ENCODE measurements at regions not wholly inside any gene's neighbourhood (a gene's known extent, or its start where the extent isn't known, plus 50 kb on each side); places are given as distances from the start of the nearest gene placed in this dataset.

DNA sequence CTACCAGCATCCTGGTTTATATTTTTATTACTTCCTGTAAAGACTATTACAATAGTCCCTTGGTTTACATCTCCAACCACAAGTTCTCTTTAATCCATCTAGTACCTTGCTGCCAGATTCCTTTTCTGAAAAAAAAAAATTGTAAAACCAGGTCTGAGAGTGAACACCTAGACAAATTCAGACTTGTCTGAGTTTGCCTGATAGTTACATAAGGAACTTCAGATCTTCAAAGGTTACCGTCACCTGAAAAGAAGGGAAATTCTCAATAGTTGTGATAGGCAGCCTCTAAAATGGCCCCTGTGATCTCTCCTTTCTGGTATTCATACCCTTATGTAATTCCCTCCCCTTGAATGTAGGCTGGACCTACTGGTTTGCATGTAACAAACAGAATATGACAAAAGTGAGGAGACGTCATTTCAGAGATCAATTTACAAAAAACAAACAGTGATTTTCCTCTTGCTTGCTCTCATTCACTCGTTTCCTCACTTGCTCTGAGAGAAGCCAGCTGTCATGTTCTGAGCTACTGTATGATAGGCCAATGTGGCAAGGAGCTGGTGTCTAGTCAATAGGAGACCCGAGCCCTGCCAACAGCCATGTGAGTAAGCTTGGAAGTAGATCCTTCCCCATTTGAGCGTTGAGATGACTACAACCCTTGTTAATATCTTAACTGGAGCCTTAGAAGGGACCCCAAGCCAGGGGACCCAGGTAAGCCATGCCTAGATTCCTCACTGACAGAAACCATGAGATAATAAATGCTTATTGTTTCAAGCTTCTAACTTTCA is 110.9 kb upstream of the LSM8 start:
- peak; percentile 93 for DNase-seq (ENCODE audit: low read depth)
- no peak overlapping the region for H3K4me3 ChIP-seq (ENCODE audit: low read length)
- TF ChIP-seq, protein P1, sequence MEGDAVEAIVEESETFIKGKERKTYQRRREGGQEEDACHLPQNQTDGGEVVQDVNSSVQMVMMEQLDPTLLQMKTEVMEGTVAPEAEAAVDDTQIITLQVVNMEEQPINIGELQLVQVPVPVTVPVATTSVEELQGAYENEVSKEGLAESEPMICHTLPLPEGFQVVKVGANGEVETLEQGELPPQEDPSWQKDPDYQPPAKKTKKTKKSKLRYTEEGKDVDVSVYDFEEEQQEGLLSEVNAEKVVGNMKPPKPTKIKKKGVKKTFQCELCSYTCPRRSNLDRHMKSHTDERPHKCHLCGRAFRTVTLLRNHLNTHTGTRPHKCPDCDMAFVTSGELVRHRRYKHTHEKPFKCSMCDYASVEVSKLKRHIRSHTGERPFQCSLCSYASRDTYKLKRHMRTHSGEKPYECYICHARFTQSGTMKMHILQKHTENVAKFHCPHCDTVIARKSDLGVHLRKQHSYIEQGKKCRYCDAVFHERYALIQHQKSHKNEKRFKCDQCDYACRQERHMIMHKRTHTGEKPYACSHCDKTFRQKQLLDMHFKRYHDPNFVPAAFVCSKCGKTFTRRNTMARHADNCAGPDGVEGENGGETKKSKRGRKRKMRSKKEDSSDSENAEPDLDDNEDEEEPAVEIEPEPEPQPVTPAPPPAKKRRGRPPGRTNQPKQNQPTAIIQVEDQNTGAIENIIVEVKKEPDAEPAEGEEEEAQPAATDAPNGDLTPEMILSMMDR (IDR thresholded peaks at IDR 0.05; ENCODE audit: insufficient read depth, low read depth, low read length, missing control alignments), result no peak

DNA sequence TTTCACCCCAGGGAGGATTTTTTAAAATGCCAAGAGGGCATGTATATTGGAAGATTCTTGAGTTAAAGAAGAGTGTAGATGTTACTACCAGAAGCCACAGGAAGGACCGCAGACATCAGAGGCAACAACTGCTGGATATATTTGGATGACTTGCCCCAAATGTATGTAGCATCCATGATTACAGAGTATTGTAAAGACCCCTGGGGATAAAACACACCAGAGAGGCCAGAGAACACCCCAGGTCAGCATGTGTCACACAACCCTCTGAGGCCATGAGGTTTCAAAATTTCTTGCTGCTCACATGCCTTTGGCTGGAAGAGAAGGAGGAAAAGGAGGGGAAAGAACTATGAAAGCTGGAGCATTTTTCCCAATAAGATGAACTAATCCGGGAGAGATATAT is 108.0 kb upstream of the LSM8 start:
- TF ChIP-seq, protein P1 (IDR thresholded peaks at IDR 0.05; ENCODE audit: insufficient read depth, low read depth, low read length, missing control alignments), result no peak
- H3K4me3 ChIP-seq (ENCODE audit: low read length), result no peak overlapping the region
- DNase-seq (ENCODE audit: low read depth), result no peak

DNA sequence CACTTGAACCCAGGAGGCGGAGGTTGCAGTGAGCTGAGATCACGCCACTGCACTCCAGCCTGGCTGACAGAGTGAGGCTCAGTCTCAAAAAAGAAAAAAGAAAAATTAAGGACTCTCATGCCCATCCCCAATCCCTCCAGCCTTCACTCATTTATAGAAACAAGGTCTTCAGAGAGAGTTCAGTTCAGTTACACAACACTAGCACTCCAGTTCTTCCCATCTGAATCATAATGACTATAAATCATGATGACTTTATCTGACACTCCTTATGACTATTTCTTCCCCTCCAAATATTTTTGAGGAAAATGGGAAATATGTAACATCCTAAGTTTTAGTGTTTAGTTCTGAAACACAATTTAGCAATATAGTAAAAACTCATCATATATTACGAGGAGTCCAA is 107.4 kb upstream of the LSM8 start:
- TF ChIP-seq, protein P1 (IDR thresholded peaks at IDR 0.05; ENCODE audit: insufficient read depth, low read depth, low read length, missing control alignments), result no peak
- no peak overlapping the region for H3K4me3 ChIP-seq (ENCODE audit: low read length)
- peak; percentile 64 for DNase-seq (ENCODE audit: low read depth)

DNA sequence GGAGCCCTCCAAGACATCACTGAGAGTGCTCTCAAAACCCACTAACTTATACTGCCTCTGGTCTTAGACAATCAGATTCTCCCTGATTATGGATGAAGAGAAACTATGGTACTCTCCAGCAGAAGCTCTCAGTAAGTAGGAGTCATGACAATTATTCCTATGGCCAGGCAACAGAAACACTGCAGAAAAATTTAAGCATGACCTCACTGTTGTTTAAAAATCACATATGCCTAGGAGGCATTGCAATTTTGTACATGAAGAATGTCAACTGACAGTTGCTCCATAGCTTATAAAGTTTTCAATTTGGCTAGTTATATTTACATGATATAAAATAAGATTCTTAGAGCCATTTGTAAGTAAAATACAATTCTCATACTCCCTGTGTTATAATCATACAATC is 105.9 kb upstream of the LSM8 start:
- peak; percentile 67 for DNase-seq (ENCODE audit: low read depth)
- TF ChIP-seq, protein P1 (IDR thresholded peaks at IDR 0.05; ENCODE audit: insufficient read depth, low read depth, low read length, missing control alignments), result no peak
- H3K4me3 ChIP-seq (ENCODE audit: low read length), result no peak overlapping the region

DNA sequence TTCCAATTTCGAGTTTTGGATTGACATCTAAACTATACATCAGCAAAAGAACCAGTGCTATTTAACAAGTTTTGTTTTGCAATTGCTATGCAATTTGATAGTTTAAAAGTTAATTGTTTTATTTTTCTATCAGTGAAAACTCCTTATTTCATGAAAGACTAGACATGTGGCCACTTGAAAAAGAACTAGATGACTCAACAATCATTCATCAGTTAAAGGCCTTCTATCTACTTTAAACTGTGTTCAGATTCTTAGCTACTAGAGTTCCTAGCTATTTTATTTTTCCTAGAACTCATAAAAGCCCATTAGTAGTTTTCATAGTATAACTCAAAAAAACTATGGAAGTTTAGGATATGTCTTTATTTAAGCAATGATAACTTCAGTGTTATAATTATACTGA is 104.6 kb upstream of the LSM8 start:
- peak; percentile 79 for DNase-seq (ENCODE audit: low read depth)
- TF ChIP-seq, protein P1 (IDR thresholded peaks at IDR 0.05; ENCODE audit: insufficient read depth, low read depth, low read length, missing control alignments), result no peak
- H3K4me3 ChIP-seq (ENCODE audit: low read length), result no peak overlapping the region

DNA sequence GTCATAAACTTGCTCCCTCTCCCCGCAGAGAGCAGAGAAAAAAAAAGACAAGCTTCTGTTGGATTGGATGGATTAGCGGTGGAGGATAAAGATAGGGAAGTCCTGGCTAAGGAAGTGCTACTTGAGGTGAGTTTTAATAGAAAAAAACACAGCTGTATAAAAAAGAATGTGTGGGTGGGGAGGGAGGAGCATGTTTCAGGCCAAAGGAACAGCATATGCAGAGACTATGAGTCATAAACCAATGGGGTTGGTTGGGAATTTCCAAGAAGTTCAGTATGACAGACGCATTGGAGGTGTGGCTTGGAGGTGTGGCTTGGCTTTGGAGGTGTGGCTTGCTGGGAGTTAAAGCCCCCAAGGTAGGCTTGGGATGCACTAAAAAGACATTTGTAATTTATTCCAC is 103.0 kb upstream of the LSM8 start:
- H3K4me3 ChIP-seq (ENCODE audit: low read length), result no peak overlapping the region
- TF ChIP-seq, protein P1 (IDR thresholded peaks at IDR 0.05; ENCODE audit: insufficient read depth, low read depth, low read length, missing control alignments), result no peak
- DNase-seq (ENCODE audit: low read depth), result peak; percentile 97

DNA sequence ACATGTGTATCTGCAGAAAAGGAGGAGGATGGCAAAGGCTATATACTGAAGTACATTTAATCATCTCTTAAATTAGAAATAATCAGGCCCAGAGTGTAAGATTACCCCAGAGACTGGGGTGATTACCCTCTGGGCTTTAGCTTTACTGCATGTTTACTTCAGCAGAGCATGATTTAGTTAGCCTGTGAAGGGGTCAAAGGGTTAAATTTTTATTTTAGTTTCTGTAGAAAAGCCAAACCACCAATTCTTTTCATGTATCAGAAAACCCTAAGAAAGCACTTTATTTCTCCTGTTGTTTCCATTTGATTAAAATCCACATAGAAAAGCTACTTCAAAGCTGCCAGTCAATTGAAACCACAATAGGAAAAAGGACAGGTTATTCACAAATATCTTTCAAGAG is 101.5 kb upstream of the LSM8 start:
- no peak for DNase-seq (ENCODE audit: low read depth)
- TF ChIP-seq, protein P1 (IDR thresholded peaks at IDR 0.05; ENCODE audit: insufficient read depth, low read depth, low read length, missing control alignments), result no peak
- H3K4me3 ChIP-seq (ENCODE audit: low read length), result no peak overlapping the region
